ENCODE measurements at regions not wholly inside any gene's neighbourhood (a gene's known extent, or its start where the extent isn't known, plus 50 kb on each side); places are given as distances from the start of the nearest gene placed in this dataset.
"Not testable (repeated sequence)": the region's sequence is repeated elsewhere in the genome, so short reads cannot be mapped to it uniquely, and the experiment has no call there.

GRCh38 chr15:25568751-25569150 lies 129.9 kb upstream of the UBE3A start:
- Histone ChIP-seq H3K36me3 (ENCODE audit: control insufficient read depth, insufficient read depth, low read length) (no peaks in the 10 kb centered on the region), H3K9me3 (ENCODE audit: control insufficient read depth, insufficient read depth, low read length) (peaks cover 28% of the 10 kb centered on the region), H3K4me1 (ENCODE audit: control insufficient read depth, insufficient read depth, low read length) (no peaks in the 10 kb centered on the region), H3K27me3 (ENCODE audit: control insufficient read depth, insufficient read depth, low read length) (no peaks in the 10 kb centered on the region), H3K4me3 (ENCODE audit: low read length) (no peak overlapping the region), H3K27ac (ENCODE audit: low read length) (no peak overlapping the region)
- Mint-ChIP-seq H3K27me3 (ENCODE audit: low read depth in 2 of 2) (no peaks in the 10 kb centered on the region), H3K4me1 (no peaks in the 10 kb centered on the region), H3K36me3 (no peaks in the 10 kb centered on the region), H3K27ac (no peak overlapping the region), H3K9me3 (peaks cover 0 to 3% of the 10 kb centered on the region in 2 donors), H3K4me3 (no peak overlapping the region)
- WGBS (ENCODE audit: insufficient coverage): 89% methylated on average over 7 of the region's 7 CpGs
- DNase-seq (no peak), ATAC-seq (no peak)
- TF ChIP-seq CTCF (IDR thresholded peaks at IDR 0.05): no peak
- intact Hi-C loops (cut with micrococcal nuclease): no loop called here

- intact Hi-C loops (cut with micrococcal nuclease): not testable (repeated sequence)
These were observed 127.7 kb upstream of the UBE3A start for GRCh38 chr15:25566545-25566944.

GRCh38 chr15:25565470-25566264 lies 126.8 kb upstream of the UBE3A start:
- Histone ChIP-seq H3K9me3 (ENCODE audit: control insufficient read depth, insufficient read depth, low read length) (peaks cover 33% of the 10 kb centered on the region), H3K4me1 (ENCODE audit: control insufficient read depth, insufficient read depth, low read length) (no peaks in the 10 kb centered on the region), H3K27me3 (ENCODE audit: control insufficient read depth, insufficient read depth, low read length) (no peaks in the 10 kb centered on the region), H3K36me3 (ENCODE audit: control insufficient read depth, insufficient read depth, low read length) (no peaks in the 10 kb centered on the region), H3K4me3 (ENCODE audit: low read length) (no peak overlapping the region), H3K27ac (ENCODE audit: low read length) (no peak overlapping the region)
- H3K4me3 Mint-ChIP-seq: no peak overlapping the region
- no peaks in the 10 kb centered on the region for H3K4me1 Mint-ChIP-seq
- H3K36me3 Mint-ChIP-seq: no peaks in the 10 kb centered on the region
- DNase-seq (no peak), ATAC-seq (no peak)
- intact Hi-C loops (cut with micrococcal nuclease): no loop called here
- WGBS (ENCODE audit: insufficient coverage): 86% methylated on average over 11 of the region's 14 CpGs
- H3K9me3 Mint-ChIP-seq: peaks cover 0 to 6% of the 10 kb centered on the region in 2 donors
- TF ChIP-seq CTCF (IDR thresholded peaks at IDR 0.05): no peak
- no peak overlapping the region for H3K27ac Mint-ChIP-seq
- no peaks in the 10 kb centered on the region for H3K27me3 Mint-ChIP-seq (ENCODE audit: low read depth in 2 of 2)

More at GRCh38 chr15:25566545-25566944, 127.7 kb upstream of the UBE3A start:
- H3K4me3 Mint-ChIP-seq; H3K9me3 Mint-ChIP-seq; H3K36me3 Mint-ChIP-seq; H3K27me3 ChIP-seq (ENCODE audit: control insufficient read depth, insufficient read depth, low read length); DNase-seq; ATAC-seq; H3K4me1 Mint-ChIP-seq; H3K27ac ChIP-seq (ENCODE audit: low read length); H3K4me1 ChIP-seq (ENCODE audit: control insufficient read depth, insufficient read depth, low read length); H3K27ac Mint-ChIP-seq; H3K36me3 ChIP-seq (ENCODE audit: control insufficient read depth, insufficient read depth, low read length); H3K27me3 Mint-ChIP-seq (ENCODE audit: low read depth in 2 of 2); H3K4me3 ChIP-seq (ENCODE audit: low read length): not testable (repeated sequence)
- WGBS (ENCODE audit: insufficient coverage): 63% methylated on average over 6 of the region's 6 CpGs
- H3K9me3 ChIP-seq (ENCODE audit: control insufficient read depth, insufficient read depth, low read length): peaks cover 33% of the 10 kb centered on the region

GRCh38 chr15:25563596-25563995 lies 124.8 kb upstream of the UBE3A start:
- no peak for TF ChIP-seq CTCF (IDR thresholded peaks at IDR 0.05)

More at GRCh38 chr15:25563596-25563995, 124.8 kb upstream of the UBE3A start:
- Mint-ChIP-seq H3K27me3 (ENCODE audit: low read depth in 2 of 2) (no peaks in the 10 kb centered on the region), H3K27ac (no peak overlapping the region), H3K4me1 (no peaks in the 10 kb centered on the region), H3K9me3 (peaks cover 3 to 9% of the 10 kb centered on the region in 2 donors), H3K36me3 (no peaks in the 10 kb centered on the region), H3K4me3 (no peak overlapping the region)
- Histone ChIP-seq H3K36me3 (ENCODE audit: control insufficient read depth, insufficient read depth, low read length) (no peaks in the 10 kb centered on the region), H3K27ac (ENCODE audit: low read length) (no peak overlapping the region), H3K9me3 (ENCODE audit: control insufficient read depth, insufficient read depth, low read length) (peaks cover 28% of the 10 kb centered on the region), H3K27me3 (ENCODE audit: control insufficient read depth, insufficient read depth, low read length) (no peaks in the 10 kb centered on the region), H3K4me3 (ENCODE audit: low read length) (no peak overlapping the region), H3K4me1 (ENCODE audit: control insufficient read depth, insufficient read depth, low read length) (no peaks in the 10 kb centered on the region)
- DNase-seq (no peak), ATAC-seq (no peak)
- intact Hi-C loops (cut with micrococcal nuclease): no loop called here
- WGBS (ENCODE audit: insufficient coverage): 92% methylated on average over 3 of the region's 4 CpGs
